Panc1 (cell line): ENCODE measurements at regions not wholly inside any gene's neighbourhood (a gene's known extent, or its start where the extent isn't known, plus 50 kb on each side); places are given as distances from the start of the nearest gene placed in this dataset.

ENCODE experiments used
- POLR2AphosphoS5 ChIP-seq: IDR thresholded peaks from 2 replicates; pipeline ENCODE4 v1.6.1; 2012; ENCODE audit warnings: mild to moderate bottlenecking, low read depth, low read length, moderate library complexity
- SIN3A ChIP-seq: IDR thresholded peaks from 2 replicates; pipeline ENCODE4 v1.6.1; 2012; ENCODE audit warnings: low read depth, mild to moderate bottlenecking, low read length, moderate library complexity, borderline replicate concordance; ENCODE audit not compliant: insufficient read depth
- TF ChIP-seq, protein P1 (sequence below): fragments of 450-650 bp; IDR thresholded peaks from 2 replicates; pipeline ENCODE4 v1.5.1; 2017; ENCODE audit warnings: mild to moderate bottlenecking
- TF ChIP-seq, protein P2 (sequence below), 2 experiments: IDR thresholded peaks; 2 replicates each; pipeline ENCODE4 v1.6.1; 2011 to 2012; ENCODE audit warnings: low read depth in 2 of 2, control low read depth in 1 of 2, low read length in 1 of 2, mild to moderate bottlenecking in 1 of 2, moderate library complexity in 1 of 2; ENCODE audit not compliant: insufficient read depth in 1 of 2

DNA sequence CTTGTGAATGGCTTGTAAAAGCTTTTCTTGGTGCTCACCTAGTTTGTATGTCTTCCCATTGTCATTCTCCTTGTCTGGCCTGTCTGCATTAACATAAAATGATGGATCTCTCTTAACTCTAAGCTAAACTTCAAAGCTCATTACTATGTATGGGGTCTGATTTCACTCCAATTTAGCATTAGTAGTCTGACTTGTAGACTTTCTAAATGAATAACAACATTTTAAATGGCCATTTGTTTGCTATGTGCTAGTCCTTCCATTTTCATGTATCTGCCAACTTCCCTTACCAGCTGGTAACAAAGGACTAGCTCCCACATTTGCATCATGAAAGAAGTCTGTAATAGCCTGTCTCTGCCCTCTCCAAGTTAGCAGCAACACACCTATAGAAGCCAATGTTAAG is 324.2 kb upstream of the RGPD4 start:
- TF ChIP-seq, protein P1, sequence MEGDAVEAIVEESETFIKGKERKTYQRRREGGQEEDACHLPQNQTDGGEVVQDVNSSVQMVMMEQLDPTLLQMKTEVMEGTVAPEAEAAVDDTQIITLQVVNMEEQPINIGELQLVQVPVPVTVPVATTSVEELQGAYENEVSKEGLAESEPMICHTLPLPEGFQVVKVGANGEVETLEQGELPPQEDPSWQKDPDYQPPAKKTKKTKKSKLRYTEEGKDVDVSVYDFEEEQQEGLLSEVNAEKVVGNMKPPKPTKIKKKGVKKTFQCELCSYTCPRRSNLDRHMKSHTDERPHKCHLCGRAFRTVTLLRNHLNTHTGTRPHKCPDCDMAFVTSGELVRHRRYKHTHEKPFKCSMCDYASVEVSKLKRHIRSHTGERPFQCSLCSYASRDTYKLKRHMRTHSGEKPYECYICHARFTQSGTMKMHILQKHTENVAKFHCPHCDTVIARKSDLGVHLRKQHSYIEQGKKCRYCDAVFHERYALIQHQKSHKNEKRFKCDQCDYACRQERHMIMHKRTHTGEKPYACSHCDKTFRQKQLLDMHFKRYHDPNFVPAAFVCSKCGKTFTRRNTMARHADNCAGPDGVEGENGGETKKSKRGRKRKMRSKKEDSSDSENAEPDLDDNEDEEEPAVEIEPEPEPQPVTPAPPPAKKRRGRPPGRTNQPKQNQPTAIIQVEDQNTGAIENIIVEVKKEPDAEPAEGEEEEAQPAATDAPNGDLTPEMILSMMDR: no peak
- TF ChIP-seq POLR2AphosphoS5 (no peak), SIN3A (no peak)
- TF ChIP-seq, protein P2, sequence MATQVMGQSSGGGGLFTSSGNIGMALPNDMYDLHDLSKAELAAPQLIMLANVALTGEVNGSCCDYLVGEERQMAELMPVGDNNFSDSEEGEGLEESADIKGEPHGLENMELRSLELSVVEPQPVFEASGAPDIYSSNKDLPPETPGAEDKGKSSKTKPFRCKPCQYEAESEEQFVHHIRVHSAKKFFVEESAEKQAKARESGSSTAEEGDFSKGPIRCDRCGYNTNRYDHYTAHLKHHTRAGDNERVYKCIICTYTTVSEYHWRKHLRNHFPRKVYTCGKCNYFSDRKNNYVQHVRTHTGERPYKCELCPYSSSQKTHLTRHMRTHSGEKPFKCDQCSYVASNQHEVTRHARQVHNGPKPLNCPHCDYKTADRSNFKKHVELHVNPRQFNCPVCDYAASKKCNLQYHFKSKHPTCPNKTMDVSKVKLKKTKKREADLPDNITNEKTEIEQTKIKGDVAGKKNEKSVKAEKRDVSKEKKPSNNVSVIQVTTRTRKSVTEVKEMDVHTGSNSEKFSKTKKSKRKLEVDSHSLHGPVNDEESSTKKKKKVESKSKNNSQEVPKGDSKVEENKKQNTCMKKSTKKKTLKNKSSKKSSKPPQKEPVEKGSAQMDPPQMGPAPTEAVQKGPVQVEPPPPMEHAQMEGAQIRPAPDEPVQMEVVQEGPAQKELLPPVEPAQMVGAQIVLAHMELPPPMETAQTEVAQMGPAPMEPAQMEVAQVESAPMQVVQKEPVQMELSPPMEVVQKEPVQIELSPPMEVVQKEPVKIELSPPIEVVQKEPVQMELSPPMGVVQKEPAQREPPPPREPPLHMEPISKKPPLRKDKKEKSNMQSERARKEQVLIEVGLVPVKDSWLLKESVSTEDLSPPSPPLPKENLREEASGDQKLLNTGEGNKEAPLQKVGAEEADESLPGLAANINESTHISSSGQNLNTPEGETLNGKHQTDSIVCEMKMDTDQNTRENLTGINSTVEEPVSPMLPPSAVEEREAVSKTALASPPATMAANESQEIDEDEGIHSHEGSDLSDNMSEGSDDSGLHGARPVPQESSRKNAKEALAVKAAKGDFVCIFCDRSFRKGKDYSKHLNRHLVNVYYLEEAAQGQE (IDR thresholded peaks at IDR 0.05; ENCODE audit: insufficient read depth in 1 of 2, low read depth in 2 of 2, low read length in 1 of 2): no peak
